Rectal smooth muscle tissue (tissue), 1 donor: ENCODE measurements at regions not wholly inside any gene's neighbourhood (a gene's known extent, or its start where the extent isn't known, plus 50 kb on each side); places are given as distances from the start of the nearest gene placed in this dataset.

Experiments used
- H3K27ac ChIP-seq: one replicate; pipeline ENCODE4 v1.7.0; 2013; ENCODE audit warnings: low read depth, low read length, inconsistent platforms
- H3K27me3 ChIP-seq: one replicate; pipeline ENCODE4 v1.7.0; 2013; ENCODE audit warnings: low read length; ENCODE audit not compliant: control insufficient read depth, insufficient read depth
- H3K36me3 ChIP-seq: one replicate; pipeline ENCODE4 v1.7.0; 2013; ENCODE audit warnings: low read length; ENCODE audit not compliant: control insufficient read depth, insufficient read depth
- H3K4me1 ChIP-seq: one replicate; pipeline ENCODE4 v1.7.0; 2013; ENCODE audit warnings: low read length; ENCODE audit not compliant: control insufficient read depth, insufficient read depth
- H3K4me3 ChIP-seq: one replicate; pipeline ENCODE4 v1.7.0; 2013; ENCODE audit warnings: low read length
- H3K9ac ChIP-seq: one replicate; pipeline ENCODE4 v1.7.0; 2013; ENCODE audit warnings: low read length

DNA sequence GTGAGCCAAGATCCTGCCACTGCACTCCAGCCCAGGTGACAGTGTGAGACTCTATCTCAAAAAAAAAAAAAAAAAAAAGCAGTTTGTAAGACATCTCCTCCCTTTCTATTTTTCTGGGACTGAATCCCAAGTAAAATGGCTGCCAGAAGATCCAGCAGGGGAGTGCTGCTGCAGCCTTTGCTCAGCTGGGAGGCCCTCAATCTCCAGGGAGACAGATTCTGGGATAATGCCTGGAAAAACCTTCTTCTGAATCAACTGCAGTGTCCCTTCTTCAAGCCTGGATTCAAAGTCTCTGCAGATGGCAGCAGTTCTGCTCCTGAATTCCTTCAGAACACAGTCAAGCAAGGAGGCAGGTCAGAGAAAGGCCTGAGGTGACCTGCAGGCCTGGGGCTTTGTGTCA is 191.0 kb upstream of the NRIP1 start:
- no peak overlapping the region for H3K9ac ChIP-seq
- H3K27me3 ChIP-seq = no peaks in the 10 kb centered on the region
- no peaks in the 10 kb centered on the region for H3K36me3 ChIP-seq

DNA sequence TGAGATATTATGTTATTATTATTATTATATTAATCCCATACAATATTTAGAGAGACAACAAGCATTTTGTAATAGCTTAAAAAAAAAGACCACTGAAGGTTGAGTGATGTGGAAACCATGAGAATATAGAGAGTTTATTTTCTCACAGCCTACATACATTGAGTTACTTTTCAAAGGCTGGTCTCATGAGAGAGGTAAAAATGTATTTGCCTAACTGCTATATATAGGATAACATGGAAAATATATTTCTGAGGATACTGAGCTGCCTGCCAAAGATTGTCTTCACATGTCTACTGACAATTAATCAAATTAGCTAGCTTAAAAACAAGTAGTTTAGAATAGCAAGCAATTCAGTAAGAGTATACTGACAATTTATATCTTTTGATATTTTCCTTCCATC is 192.2 kb upstream of the NRIP1 start:
- Histone ChIP-seq H3K27me3 (no peaks in the 10 kb centered on the region), H3K4me3 (no peak overlapping the region), H3K27ac (no peak overlapping the region), H3K9ac (no peak overlapping the region), H3K36me3 (no peaks in the 10 kb centered on the region), H3K4me1 (peaks cover 3% of the 10 kb centered on the region)

More for the DNA sequence above, 191.0 kb upstream of the NRIP1 start:
- H3K4me3 ChIP-seq = no peak overlapping the region
- H3K27ac ChIP-seq = no peak overlapping the region
- peaks cover 7% of the 10 kb centered on the region for H3K4me1 ChIP-seq

GRCh38 chr21:15257646-15258045 is 192.8 kb upstream of the NRIP1 start:
- Histone ChIP-seq H3K36me3 (no peaks in the 10 kb centered on the region), H3K9ac (no peak overlapping the region), H3K4me3 (no peak overlapping the region), H3K4me1 (no peaks in the 10 kb centered on the region), H3K27me3 (no peaks in the 10 kb centered on the region), H3K27ac (no peak overlapping the region)

GRCh38 chr21:15259824-15260223 is 195.0 kb upstream of the NRIP1 start:
- H3K4me3 ChIP-seq = no peak overlapping the region
- H3K36me3 ChIP-seq = no peaks in the 10 kb centered on the region

GRCh38 chr21:15260604-15261003 is 195.8 kb upstream of the NRIP1 start:
- no peak overlapping the region for H3K9ac ChIP-seq
- no peaks in the 10 kb centered on the region for H3K4me1 ChIP-seq
- no peaks in the 10 kb centered on the region for H3K27me3 ChIP-seq
- no peak overlapping the region for H3K4me3 ChIP-seq
- no peaks in the 10 kb centered on the region for H3K36me3 ChIP-seq
- H3K27ac ChIP-seq = no peak overlapping the region

More at GRCh38 chr21:15259824-15260223, 195.0 kb upstream of the NRIP1 start:
- Histone ChIP-seq H3K27me3 (no peaks in the 10 kb centered on the region), H3K9ac (no peak overlapping the region), H3K4me1 (no peaks in the 10 kb centered on the region), H3K27ac (no peak overlapping the region)

DNA sequence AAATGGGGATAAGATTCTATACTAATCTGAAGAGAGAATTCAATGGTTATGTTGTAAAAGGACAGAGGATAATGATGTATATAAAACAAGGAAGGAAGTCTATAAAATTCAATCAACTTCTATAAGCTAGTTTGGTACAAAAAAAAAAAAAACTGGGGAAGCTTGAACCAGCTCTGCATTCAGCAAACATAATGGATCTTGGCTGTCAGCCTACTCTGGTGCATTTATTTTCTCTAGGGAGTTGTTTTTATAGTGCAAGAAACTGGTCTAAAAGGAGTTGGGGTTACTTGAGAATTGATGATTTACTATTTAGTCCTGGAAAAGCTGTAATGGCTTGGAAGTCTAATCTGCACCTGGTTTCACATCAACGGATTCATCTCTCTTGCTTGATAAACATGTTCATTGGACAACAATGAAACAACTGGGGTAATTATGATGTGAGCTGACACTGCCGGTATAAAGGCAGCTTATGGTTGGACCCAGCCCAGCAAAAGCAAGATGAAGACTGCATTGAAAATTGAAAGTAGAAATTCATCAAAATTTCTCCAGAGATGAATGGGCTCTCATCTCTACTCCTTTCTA is 199.4 kb upstream of the NRIP1 start:
- H3K36me3 ChIP-seq = no peaks in the 10 kb centered on the region
- H3K9ac ChIP-seq = no peak overlapping the region
- no peaks in the 10 kb centered on the region for H3K27me3 ChIP-seq
- H3K4me1 ChIP-seq = no peaks in the 10 kb centered on the region
- H3K4me3 ChIP-seq = no peak overlapping the region
- no peak overlapping the region for H3K27ac ChIP-seq

- H3K27ac ChIP-seq = no peak overlapping the region
- no peaks in the 10 kb centered on the region for H3K4me1 ChIP-seq
Observed at GRCh38 chr21:15272171-15272570, 207.4 kb upstream of the NRIP1 start.

DNA sequence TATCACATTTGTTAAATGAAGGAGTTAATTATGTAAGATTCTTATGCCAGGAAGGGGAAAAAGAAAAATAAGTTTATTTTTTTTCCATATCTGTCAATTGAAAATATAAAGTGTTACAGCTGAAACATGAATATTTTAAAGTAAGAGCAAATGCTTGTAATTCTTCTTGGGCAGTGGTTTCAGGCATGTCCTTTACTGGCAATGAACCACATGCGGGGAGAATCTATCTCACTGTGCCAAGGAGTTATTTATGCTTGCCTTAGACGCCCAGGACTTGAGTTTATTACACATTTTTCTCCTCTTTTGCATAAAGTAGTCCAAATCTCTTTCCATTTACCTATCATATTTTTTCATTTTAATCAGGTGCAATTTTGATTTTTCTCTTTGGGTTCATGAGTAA is 207.8 kb upstream of the NRIP1 start:
- Histone ChIP-seq H3K36me3 (no peaks in the 10 kb centered on the region), H3K4me3 (no peak overlapping the region), H3K27me3 (no peaks in the 10 kb centered on the region), H3K27ac (no peak overlapping the region), H3K4me1 (no peaks in the 10 kb centered on the region), H3K9ac (no peak overlapping the region)

More at GRCh38 chr21:15272171-15272570, 207.4 kb upstream of the NRIP1 start:
- no peak overlapping the region for H3K9ac ChIP-seq
- no peaks in the 10 kb centered on the region for H3K27me3 ChIP-seq
- H3K4me3 ChIP-seq = no peak overlapping the region
- H3K36me3 ChIP-seq = no peaks in the 10 kb centered on the region

GRCh38 chr21:15273244-15273643 is 208.4 kb upstream of the NRIP1 start:
- Histone ChIP-seq H3K27ac (no peak overlapping the region), H3K27me3 (no peaks in the 10 kb centered on the region), H3K9ac (no peak overlapping the region), H3K4me1 (no peaks in the 10 kb centered on the region), H3K4me3 (no peak overlapping the region), H3K36me3 (no peaks in the 10 kb centered on the region)

DNA sequence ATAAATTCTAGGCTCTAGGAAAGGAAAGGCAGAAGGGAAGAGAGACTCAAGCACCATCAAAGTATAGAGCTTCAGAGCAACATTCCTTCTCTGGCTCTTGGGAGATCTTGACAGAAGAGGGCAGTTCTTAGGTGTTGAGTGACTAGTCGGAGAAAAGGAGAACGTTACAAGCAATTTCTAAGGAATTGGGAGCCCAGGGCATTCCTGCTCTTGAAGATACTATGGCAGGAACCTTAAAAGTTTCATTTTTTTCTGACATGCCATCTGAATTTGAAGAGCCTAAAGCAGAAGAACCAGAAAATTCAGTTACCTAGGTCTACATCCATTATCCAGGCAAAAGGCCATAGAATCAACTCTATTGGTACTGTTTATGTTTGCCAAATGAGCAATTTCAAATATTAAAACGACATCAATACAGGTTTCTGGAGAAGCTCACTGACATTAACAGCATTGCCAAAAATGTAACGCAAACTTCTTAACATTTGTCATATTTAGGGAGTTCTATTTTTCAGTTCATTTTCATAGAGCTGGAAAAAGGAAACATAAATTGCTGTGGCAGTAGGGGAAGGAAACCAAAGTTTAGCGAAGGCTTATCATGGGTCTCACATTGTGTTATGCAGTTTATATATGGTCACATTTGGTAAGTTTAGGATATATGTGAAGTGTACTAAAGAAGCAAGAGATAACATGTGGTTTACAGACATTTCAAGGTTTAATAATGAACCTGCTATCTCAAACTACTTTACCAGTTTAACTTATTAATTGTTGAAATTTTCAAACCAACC is 210.1 kb upstream of the NRIP1 start:
- H3K4me3 ChIP-seq = no peak overlapping the region
- H3K27me3 ChIP-seq = no peaks in the 10 kb centered on the region
- no peak overlapping the region for H3K27ac ChIP-seq

GRCh38 chr21:15275615-15276235 is 210.9 kb upstream of the NRIP1 start:
- no peak overlapping the region for H3K27ac ChIP-seq
- no peaks in the 10 kb centered on the region for H3K36me3 ChIP-seq
- H3K9ac ChIP-seq = no peak overlapping the region
- H3K4me3 ChIP-seq = no peak overlapping the region
- no peaks in the 10 kb centered on the region for H3K4me1 ChIP-seq
- no peaks in the 10 kb centered on the region for H3K27me3 ChIP-seq

More for the DNA sequence above, 210.1 kb upstream of the NRIP1 start:
- no peaks in the 10 kb centered on the region for H3K4me1 ChIP-seq
- H3K36me3 ChIP-seq = no peaks in the 10 kb centered on the region
- no peak overlapping the region for H3K9ac ChIP-seq

GRCh38 chr21:15276243-15276642 is 211.4 kb upstream of the NRIP1 start:
- no peak overlapping the region for H3K27ac ChIP-seq
- no peaks in the 10 kb centered on the region for H3K36me3 ChIP-seq
- no peak overlapping the region for H3K9ac ChIP-seq
- no peaks in the 10 kb centered on the region for H3K4me1 ChIP-seq
- H3K4me3 ChIP-seq = no peak overlapping the region
- H3K27me3 ChIP-seq = no peaks in the 10 kb centered on the region
